HG03097 (cell line): ENCODE measurements at regions not wholly inside any gene's neighbourhood (a gene's known extent, or its start where the extent isn't known, plus 50 kb on each side); places are given as distances from the start of the nearest gene placed in this dataset.
"Not testable (repeated sequence)": the region's sequence is repeated elsewhere in the genome, so short reads cannot be mapped to it uniquely, and the experiment has no call there.

Experiments
- ATAC-seq: cut with Tn5 transposase; IDR thresholded peaks from one replicate; pipeline ENCODE4 v1.9.1; 2021; ENCODE audit not compliant: unreplicated experiment, low FRiP score

DNA sequence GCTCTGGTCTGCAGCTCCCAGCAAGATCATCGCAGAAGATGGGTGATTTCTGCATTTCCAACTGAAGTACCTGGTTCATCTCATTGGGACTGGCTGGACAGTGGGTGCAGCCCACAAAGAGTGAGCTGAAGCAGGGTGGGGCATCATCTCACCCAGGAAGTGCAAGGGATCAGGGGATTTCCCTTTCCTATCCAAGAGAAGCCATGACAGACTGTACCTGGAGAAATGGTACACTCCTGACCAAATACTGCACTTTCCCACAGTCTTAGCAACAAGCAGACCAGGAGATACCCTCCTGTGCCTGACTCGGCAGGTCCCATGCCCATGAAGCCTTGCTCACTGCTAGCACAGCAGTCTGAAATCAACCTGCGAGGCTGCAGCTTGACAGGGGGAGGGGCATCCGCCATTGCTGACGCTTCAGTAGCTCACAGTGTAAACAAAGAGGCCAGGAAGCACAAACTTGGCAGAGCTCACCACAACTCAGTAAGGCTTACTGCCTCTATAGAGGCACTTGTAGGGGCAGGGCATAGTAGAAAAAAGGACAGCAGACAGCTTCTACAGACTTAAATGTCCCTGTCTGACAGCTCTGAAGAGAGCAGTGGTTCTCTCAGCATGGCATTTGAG, 60.5 kb downstream of the AREG start:
- not testable (repeated sequence) for ATAC-seq

DNA sequence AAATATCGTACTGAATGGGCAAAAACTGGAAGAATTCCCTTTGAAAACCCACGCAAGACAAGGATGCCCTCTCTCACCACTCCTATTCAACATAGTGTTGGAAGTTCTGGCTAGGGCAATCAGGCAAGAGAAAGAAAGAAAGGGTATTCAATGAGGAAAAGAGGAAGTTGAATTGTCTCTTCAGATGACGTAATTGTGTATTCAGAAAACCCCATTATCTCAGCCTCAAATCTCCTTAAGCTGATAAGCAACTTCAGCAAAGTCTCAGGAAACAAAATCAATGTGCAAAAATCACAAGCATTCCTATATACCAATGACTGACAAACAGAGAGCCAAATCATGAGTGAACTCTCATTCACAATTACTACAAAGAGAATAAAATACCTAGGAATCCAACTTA, 64.4 kb downstream of the AREG start:
- not testable (repeated sequence) for ATAC-seq

DNA sequence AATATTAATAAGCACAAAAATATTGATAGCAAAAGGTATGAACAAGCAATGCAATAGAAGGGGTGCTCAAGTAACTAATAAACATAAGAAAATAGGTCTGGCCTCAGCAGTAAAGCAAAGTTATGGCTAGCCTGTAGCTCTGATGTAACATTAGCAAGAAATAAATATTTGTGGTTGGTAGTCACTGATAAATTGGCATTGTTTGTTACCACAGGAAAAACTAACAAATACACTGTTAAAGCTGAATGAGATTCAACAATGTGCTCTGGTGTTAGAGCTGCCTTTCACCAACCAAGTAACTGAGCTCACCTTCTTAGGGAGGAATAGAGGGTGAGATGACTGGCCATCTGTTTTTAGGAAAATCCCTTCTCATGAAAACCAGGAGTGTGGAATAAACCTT, 71.4 kb downstream of the AREG start:
- ATAC-seq, result no peak

DNA sequence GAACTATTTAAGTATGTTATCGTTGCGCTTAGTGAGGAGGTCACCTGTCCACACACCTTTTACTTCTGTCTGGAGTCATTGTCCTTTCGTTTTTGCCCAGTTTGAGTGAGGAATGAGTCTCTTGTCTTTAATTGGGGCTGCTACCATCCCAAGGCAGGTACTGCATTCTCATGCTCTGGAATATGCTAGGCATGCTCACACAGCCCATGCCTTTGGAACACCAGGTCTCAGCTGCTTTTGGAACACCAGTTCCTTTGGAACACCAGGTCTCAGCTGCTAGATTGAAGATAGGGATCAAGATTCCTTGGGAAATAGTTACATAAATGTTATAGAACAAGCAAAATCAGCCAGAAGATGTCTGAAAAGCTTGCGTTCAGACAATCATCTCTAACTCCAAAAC, 73.1 kb downstream of the AREG start:
- ATAC-seq, result no peak

DNA sequence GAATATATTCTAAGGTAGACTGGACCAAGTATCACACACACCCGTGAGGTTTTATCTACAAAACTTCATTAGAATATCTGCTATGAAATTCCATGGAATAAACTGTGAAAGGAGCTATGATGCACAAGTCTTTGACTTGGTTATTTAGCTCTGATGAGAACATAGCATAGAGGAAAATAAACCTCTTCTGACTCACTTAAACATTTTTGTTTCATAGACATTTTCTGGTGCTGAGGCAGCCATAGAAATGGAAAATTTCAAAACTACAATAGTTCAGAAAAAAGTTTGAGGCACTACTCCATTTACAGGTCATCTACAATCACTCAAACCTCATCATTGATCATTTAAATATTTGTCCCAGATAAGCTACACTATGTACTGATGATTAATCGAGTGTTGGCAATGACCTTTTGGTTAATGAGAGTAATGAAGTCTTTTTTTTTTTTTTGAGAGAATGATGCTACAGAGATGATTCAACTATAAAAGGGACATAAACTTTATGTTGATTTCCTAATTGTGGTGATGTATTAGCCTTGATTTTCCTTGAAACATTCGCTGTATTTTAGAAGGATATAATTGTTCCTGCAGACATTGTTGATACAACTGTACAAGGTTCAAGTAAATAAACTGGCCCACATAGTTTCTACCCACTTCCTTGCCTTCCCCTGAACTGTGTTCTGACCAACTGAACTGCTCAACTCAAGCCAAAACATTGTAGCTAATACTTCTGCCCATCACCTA, 77.5 kb downstream of the AREG start:
- no peak for ATAC-seq

DNA sequence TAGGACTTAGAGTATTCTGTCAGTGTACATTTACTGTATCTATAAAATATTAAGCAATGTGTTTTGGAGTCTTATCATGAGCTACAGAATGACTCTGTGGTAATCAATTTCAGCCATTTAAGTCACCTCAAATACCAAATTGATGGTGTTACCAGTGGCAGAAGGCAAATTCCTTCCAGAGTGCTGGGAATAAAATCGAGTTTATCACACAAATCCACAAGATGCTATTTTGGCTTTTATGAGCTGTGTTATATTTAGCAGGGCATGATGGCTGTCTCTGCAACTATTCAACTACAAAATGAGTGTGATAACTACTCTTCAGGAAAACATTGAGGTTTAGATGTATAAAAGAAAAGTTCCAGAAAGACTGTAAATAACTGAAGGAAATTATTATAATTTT, 78.2 kb downstream of the AREG start:
- ATAC-seq, result no peak

DNA sequence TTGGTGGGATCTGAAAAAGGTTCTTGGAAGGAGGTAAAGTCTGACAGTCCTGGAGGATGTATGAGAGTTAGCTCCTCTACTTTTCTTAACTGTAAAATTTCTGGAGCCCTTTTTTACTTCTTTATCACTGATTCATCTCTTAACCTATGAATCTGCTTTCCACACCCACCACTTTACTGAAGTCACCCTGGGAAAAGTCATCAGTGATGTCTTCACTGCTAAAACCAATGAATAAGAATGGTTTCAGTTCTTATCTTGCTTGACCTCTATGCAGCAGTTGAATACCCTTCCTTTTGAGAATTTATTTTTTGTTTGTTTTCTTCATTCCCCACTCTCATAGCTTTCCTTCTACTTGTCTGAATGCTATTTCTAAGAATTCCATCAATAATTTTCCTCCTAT, 80.0 kb downstream of the AREG start:
- ATAC-seq, result no peak

DNA sequence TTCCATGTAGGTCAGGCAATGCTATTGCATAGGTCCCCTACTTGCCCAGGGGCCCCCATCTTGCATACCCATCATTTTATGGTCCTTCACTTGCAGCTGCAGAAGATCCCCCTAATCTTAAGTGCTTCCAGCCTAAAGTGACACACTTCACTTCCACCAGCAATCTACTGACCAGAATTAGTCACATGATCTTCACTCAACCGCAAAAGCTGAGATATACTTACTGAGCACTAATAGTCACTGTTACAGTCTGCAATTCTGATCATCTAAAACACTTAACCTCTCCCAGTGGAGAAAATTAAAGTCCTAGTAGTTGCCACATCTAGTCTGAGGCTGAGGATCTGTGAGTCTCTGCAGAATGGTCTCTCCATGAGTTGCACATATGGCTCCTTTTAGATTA, 82.1 kb downstream of the AREG start:
- no peak for ATAC-seq

DNA sequence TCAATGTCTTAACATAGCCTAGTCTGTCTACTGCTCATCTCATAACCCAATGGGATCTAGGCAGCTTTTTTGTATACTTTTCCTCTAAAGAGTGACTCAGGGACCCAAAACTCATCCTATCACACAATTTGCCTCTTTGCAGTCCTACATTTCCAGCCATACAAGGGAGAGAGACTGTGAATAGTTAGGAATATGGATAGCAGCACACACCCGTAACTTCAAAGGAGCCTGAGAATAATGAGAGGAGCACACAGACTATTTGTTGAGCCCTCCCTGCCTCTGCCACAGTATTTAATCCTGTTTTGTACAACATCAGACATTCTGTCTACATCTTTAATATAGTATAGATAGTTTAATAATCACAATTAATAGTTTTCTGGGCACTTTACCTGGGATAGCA, 83.2 kb downstream of the AREG start:
- ATAC-seq, result no peak

DNA sequence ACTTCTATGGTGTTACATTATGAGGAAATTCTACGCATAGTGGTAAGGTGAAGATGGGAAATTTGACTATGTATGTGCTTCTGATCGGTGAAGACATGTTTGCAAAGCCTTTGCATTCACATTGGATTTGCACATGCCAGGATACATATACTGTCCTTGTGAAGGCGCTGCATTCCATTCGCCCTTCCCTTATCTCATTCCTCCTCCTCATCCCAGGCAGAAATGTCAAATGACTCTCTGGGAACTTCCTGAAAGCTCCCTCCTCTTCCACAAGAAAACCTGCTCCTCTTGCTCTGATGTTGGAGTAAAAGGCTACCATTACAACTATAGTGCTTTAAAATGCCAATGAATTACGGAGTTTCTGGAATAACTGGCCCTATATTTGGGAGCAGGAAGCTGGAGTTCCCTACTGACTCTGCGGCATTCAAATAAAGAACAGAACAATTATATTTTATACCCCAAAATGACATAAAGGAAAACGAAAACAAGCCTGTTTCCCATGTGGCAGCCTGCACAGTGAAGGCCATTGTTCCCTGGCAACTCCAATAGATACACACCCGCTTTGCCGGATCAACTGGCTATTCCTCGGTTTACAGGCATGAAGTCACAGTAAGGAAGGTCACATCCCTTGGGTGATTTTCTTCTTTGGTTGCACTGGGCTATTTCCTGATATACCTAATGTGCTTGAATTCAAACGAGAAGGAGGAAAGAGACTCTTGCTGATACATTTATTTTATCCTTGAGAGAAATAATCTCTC, 84.5 kb downstream of the AREG start:
- ATAC-seq, result no peak

DNA sequence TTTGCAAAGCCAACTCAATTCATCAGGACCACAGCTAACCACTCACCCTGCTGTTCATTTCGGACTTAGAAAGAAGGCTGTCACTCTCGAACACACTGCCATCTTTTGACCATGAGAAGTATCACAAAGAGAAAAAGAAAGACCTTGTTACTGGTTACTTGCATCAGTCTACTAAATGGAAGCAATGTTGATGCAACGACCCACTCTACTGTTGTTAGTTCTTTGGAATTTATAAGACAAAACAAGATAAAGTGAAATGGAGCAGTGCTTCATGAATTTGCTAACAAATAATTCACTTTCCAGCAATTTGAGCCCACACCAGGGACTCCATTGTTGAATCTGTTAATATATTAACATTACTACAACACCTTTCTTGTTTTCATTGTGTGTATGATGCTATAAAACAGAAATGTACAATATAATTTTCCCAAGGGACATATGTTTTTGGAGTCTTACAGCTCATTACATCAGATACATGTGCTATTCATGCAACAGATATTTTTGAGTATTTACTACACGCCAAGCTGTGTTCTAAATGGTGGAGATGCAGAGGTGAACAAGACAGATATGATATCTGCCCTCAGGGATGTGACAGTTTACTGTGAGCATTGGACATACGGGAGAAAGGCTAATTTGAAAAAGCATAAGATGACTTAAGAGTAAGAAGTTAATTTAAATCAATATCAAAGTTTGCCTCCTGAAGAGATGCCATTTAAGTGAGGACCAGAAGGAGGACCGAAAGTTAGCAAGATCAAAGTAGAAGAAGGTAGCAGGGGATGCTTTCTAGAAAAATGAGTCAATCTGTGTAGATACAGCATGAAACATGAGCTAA, 87.2 kb downstream of the AREG start:
- peak; percentile 65 for ATAC-seq

DNA sequence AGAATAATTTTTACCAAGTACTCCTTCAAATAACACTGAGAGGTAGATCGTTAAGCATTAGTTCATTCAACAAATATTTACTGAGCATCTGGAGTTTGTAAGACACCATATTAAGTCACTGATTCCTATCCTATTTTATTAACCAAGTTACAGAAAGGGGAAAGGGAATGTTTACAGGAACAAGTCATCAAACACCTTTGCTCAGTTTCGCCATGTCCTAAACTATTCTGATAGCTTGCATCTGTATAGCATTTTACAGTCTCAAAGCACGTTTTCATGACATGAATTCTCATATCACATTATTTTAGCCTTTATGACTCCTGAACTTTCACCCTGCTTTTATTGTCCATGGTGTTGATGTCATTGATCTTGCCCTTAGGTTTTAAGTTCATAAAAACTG, 89.2 kb downstream of the AREG start:
- ATAC-seq, result no peak

DNA sequence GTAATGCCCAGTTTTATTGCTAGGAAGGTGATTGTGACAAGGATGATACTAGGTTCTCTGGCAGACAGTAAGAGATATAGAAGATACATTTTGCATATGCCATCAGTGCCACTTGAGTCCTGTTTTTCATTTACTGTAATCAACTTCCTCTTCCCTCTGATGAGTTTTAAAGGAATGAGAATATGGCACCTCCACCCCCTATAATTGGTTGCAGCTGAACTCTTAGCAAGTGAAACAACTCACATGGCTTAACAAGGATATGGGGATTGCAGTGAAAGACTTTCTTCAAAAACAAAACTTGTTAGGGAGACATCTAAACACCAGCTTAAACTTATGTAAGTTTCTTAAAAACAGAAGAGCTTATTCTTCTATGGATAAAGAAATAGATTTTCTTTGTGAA, 90.0 kb downstream of the AREG start:
- no peak for ATAC-seq

DNA sequence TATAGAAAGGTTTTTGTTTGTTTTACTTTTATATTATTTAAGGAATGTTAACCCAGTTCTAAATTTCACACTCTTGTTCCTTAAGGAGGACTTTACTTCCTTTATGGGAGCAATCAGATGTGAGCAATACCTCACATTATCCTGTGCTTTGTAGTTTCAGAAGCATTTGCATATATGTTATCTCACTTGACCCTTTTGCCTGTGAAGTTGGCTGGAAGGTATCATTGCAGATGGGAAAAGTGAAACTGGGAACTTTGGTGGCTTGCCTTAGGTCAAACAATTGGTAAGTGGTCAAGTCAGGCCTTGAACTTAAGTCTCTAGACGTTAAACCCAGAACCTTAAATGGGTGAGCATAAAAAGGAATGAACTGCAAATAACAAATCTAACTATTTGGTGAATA, 90.6 kb downstream of the AREG start:
- ATAC-seq, result no peak

DNA sequence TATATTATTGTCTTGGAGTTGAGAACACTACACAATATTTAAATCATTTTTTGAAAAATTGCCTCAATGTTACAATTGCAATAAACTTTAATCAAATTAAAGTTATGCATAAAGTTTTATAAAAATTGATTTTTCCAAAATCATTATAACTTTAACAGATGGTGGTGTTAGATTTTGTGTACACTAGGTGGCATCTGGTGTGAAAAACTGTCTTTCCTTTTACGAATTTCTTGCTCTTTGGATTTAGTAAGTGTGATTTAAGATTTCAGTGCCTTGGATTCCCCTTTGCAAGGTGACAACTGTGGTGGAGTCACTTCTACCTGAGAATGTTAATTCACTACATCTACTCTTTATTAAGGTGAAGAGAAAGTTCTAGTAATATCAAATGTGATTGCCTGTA, 91.6 kb downstream of the AREG start:
- ATAC-seq, result no peak

DNA sequence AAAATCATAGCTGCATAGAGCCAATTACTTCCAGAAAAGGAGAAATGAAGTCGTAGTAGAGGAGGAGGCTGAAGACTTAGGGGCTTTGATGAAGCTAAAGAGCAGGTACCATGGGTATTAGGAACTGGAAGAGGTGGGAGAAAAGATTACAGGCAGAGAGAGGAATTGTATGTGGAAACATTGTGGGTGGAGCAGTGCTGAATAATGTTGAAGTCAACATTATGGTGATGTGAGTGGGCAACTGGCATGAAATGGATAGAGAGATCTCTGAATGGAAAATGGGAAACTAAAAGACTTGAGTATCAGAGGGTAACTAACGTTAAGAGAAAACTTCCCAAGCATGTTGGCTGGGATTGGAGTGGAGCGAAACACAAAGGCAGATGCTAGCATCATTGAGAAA, 92.5 kb downstream of the AREG start:
- no peak for ATAC-seq

DNA sequence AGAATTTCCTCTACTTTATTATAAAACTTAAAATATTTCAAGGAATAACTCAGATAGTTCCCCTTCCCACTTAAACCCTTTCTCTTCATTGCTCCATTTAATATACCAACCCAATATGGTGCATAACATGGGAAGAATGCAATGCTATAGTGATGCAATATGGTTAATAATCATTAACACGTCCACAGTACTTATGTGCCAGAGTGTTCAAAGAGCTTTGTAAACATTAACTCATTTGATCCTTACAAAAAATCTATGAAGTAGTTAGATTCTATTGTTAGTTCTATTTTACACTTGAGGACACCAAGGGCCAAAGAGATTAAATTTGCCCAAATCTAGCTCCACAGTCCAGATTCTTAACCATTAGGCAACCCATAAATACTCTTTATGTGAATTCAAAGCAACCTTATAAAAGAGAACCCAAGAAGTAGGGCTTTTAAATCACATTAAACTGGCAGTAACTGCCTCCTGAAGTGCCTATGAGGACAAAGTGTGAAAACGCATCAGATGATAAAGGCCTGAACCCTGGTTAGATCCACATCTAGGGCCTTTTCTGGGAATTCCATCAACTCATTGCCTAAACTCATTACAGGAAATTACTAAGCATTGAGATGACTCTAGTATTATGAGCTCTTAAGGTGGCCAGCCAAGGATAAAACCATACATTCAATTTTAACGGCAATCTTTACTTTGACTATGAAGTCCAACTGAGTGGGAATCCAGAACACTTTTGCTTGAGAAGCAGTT, 94.3 kb downstream of the AREG start:
- ATAC-seq, result no peak

DNA sequence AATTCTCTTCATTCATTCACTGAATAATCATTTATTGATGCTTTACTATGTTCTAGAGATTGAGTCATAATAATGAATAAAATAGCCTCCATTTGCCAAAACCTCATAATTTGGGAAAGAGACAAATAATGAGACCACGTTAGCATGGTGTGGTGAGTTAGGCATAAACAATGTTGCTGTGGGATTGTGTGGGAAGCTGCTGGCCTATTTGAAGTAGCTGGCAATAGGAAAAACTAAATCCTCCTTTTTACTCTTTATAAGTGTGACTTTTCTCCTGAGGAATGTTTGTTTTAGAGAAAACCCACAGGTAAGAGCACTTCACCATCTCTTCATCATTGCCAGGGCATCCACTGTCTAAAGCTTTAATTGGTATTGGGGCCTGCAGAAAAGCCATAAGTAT, 95.3 kb downstream of the AREG start:
- no peak for ATAC-seq

DNA sequence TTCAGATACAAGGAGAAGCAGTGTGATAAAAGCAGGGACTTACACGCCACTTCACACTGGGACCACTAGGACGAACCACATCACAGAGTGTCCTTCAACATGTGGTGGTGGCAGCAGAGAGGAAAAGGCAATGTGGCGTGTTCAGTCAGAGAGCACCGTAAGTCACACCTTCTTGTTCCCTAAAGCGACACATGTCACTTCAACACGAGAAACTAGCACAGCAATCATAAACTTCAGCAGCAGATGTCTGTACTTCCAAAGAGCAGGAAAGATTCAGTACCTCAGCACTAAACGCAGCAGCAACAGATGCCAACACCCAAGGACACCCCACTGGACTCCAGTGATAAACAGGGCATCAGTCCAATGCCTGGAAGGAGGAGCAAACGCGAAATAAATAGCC, 96.7 kb downstream of the AREG start:
- no peak for ATAC-seq

DNA sequence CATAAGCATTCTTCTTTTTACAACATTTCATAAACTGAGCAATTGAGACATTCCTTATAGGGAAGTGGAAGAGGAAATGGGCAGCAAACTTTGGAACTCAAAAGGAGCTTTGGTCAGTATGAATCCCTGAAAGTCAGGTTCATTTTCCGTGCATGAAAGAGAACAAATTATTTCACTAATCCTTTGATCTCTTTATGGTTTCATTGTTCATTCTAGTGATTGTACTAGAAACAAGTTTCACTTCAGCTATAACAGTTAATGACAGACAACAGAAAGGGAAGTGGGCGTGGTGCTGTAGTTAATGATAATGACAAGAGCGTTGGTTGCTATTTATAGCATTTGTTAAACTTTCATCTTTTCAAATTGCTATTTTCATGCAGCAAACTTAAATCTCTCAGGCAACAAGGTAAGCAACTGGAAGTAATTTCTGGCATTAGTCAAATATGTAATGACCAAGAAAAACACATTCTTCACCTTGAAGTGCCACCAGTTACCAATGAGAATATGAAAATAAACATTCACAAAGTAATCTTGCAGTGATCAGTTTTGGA, 98.4 kb downstream of the AREG start:
- ATAC-seq, result peak; percentile 83
